HepG2 (cell line): ENCODE measurements at regions not wholly inside any gene's neighbourhood (a gene's known extent, or its start where the extent isn't known, plus 50 kb on each side); places are given as distances from the start of the nearest gene placed in this dataset.

Experiments
- ATAC-seq: fragments of 200-7000 bp; cut with Tn5 transposase; 3 replicates; pipeline ENCODE4 v1.9.1; 2020; ENCODE audit warnings: mild to moderate bottlenecking, moderate library complexity
- BruUV-seq: library from RNA; stranded (reverse); fragments of 400-500 nt; replicated peaks from 2 replicates; lab custom pipeline; 2021; lab: Mats Ljungman, UMichigan
- CTCF ChIA-PET: fragments of 300-600 bp; formaldehyde crosslinking; extraction: SDS; loops from one replicate; lab custom pipeline; 2021; ENCODE audit warnings: low total read pairs, inconsistent platforms, low intra/inter-chr PET ratio; lab: Yijun Ruan, JAX
- POLR2A ChIA-PET: fragments of 350-600 bp; sonication (Branson Sonifier 250); formaldehyde crosslinking; loops from one replicate; lab custom pipeline; 2020; ENCODE audit warnings: antibody characterized with exemption, inconsistent platforms; lab: Yijun Ruan, JAX
- DNase-seq: peaks from one replicate; pipeline ENCODE4 v3.0.0-alpha.2; 2015; ENCODE audit warnings: low spot score
- FAIRE-seq: peaks from 3 replicates; lab custom pipeline; 2011; peaks lifted over from hg19 to GRCh38; lab: Jason Lieb, UNC
- H2AFZ ChIP-seq: one replicate; pipeline ENCODE4 v1.6.1; 2011; ENCODE audit warnings: low read length, inconsistent platforms
- H3K27ac ChIP-seq: fragments of 300-600 bp; 3 replicates; pipeline ENCODE4 v1.8.0; 2011; ENCODE audit warnings: mixed run types, mild to moderate bottlenecking, mixed read lengths, low read length, inconsistent platforms; ENCODE audit not compliant: insufficient read depth; ENCODE audit errors: extremely low read length
- H3K27me3 ChIP-seq, 2 experiments: fragments of 200-600 bp in 1 of 2; 2 replicates in 1 of 2; 3 replicates in 1 of 2; pipeline versions ENCODE4 v1.6.0 to v1.8.0; 2011; ENCODE audit warnings: low read length in 2 of 2, mild to moderate bottlenecking in 2 of 2, moderate library complexity in 2 of 2, inconsistent platforms in 1 of 2; ENCODE audit not compliant: insufficient read depth in 2 of 2, control insufficient read depth in 1 of 2
- H3K36me3 ChIP-seq, 2 experiments: fragments of 200-600 bp in 1 of 2; replicated peaks in 1 of 2; 2 replicates in 1 of 2; 3 replicates in 1 of 2; pipeline versions ENCODE4 v1.5.1 to v1.8.0; 2011; ENCODE audit warnings: low read length in 2 of 2, inconsistent platforms in 1 of 2; ENCODE audit not compliant: insufficient read depth in 2 of 2, control insufficient read depth in 1 of 2
- H3K4me1 ChIP-seq: 2 replicates; pipeline ENCODE4 v1.5.1; 2012; ENCODE audit warnings: low read length, inconsistent platforms; ENCODE audit not compliant: insufficient read depth
- H3K4me2 ChIP-seq: 2 replicates; pipeline ENCODE4 v1.6.0; 2011; ENCODE audit warnings: low read depth, low read length, inconsistent platforms
- H3K4me3 ChIP-seq, 3 experiments: fragments of 200-600 bp in 1 of 3; sonication (generic), shearing (Covaris generic) in 1 of 3; replicated peaks in 1 of 3; 2 replicates each; pipeline ENCODE4 v1.5.1; 2011 to 2016; ENCODE audit warnings: low read length in 3 of 3, inconsistent platforms in 2 of 3, low read depth in 2 of 3, mild to moderate bottlenecking in 2 of 3, control low read depth in 1 of 3, mixed read lengths in 1 of 3; ENCODE audit not compliant: insufficient read depth in 1 of 3
- H3K79me2 ChIP-seq: one replicate; pipeline ENCODE4 v1.6.1; 2011; ENCODE audit warnings: low read length, inconsistent platforms; ENCODE audit not compliant: insufficient read depth
- H3K9ac ChIP-seq: 2 replicates; pipeline ENCODE4 v1.6.0; 2011; ENCODE audit warnings: mild to moderate bottlenecking, low read depth, low read length, inconsistent platforms; ENCODE audit not compliant: insufficient read depth
- H3K9me3 ChIP-seq: 2 replicates; pipeline ENCODE4 v1.5.1; 2012; ENCODE audit warnings: mild to moderate bottlenecking, low read length
- H4K20me1 ChIP-seq: 2 replicates; pipeline ENCODE4 v1.6.0; 2011; ENCODE audit warnings: inconsistent platforms, mild to moderate bottlenecking, low read length, moderate library complexity; ENCODE audit not compliant: insufficient read depth
- ARID2 ChIP-seq: sonication (generic); formaldehyde crosslinking; IDR thresholded peaks from 2 replicates; pipeline ENCODE4 v1.8.1; 2022; ENCODE audit warnings: mild to moderate bottlenecking, missing genetic modification reagents, borderline replicate concordance
- IKZF4 ChIP-seq: sonication (generic); formaldehyde crosslinking; IDR thresholded peaks from 2 replicates; pipeline ENCODE4 v1.5.1; 2020; ENCODE audit warnings: borderline replicate concordance, mild to moderate bottlenecking, low read depth, missing genetic modification reagents; ENCODE audit errors: not compliant biosample characterization
- MIXL1 ChIP-seq: IDR thresholded peaks from 2 replicates; pipeline ENCODE4 v1.6.1; 2016
- POLR2AphosphoS2 ChIP-seq: IDR thresholded peaks from 2 replicates; pipeline ENCODE4 v1.6.1; 2011; ENCODE audit warnings: low read depth, low read length, improper control_type of control experiment
- PRMT3 ChIP-seq: sonication (generic); formaldehyde crosslinking; IDR thresholded peaks from 2 replicates; pipeline ENCODE4 v1.8.1; 2022; ENCODE audit warnings: low read depth, mild to moderate bottlenecking, moderate library complexity, missing genetic modification reagents, borderline replicate concordance
- STAT5B ChIP-seq: sonication (generic); formaldehyde crosslinking; IDR thresholded peaks from 2 replicates; pipeline ENCODE4 v1.4.0; 2020; ENCODE audit warnings: missing genetic modification reagents
- ZFP62 ChIP-seq: sonication (generic); formaldehyde crosslinking; IDR thresholded peaks from 2 replicates; pipeline ENCODE4 v1.4.0; 2020; ENCODE audit warnings: missing genetic modification reagents
- ZNF235 ChIP-seq: sonication (generic); formaldehyde crosslinking; IDR thresholded peaks from 2 replicates; pipeline ENCODE4 v1.8.1; 2023; ENCODE audit warnings: mild to moderate bottlenecking, missing genetic modification reagents, borderline replicate concordance
- WGBS: methylation state at CpG from one replicate; pipeline ENCODE4 v1.1.6; 2017; ENCODE audit warnings: low lambda C conversion rate; 5-methylcytosine and 5-hydroxymethylcytosine counted together
- in situ Hi-C: cut with HindIII; loops from 2 replicates; pipeline ENCODE4 v1.10.0; 2017; ENCODE audit warnings: low pct_unique_long_range_greater_than_20kb; ENCODE audit not compliant: extremely low pct_ligation_motif_present
- intact Hi-C: fragments of 100-400 bp; cut with micrococcal nuclease; formaldehyde crosslinking; loops from one replicate; pipeline ENCODE4 v1.10.0; 2022; ENCODE audit not compliant: unreplicated experiment
- TF ChIP-seq, protein P1 (sequence below): sonication (generic); formaldehyde crosslinking; IDR thresholded peaks from 2 replicates; pipeline ENCODE4 v1.5.0; 2020; ENCODE audit warnings: mild to moderate bottlenecking, missing genetic modification reagents, moderate library complexity
- TF ChIP-seq, protein P2 (sequence below): sonication (generic); formaldehyde crosslinking; IDR thresholded peaks from 2 replicates; pipeline ENCODE4 v1.5.1; 2020; ENCODE audit warnings: missing genetic modification reagents, mild to moderate bottlenecking, borderline replicate concordance

DNA sequence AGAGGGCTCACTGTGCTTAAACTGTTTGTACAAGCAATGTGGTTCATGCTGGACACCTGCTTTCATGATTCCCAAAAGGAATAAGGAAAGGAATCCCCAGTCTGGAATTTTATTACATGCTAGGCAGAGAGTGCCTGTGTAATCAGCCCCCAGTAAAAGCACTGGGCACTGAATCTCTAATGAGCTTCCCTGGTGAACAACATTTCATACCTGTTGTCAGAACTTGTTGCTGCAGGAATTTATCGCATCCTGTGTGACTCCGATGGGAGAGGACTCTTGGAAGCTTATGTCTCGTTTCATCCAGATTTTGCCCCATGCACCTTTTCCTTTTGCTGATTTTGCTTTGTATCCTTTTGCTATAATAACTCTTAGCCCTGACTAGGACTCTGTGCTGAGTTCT lies 190.2 kb upstream of the HMGA2 start:
- ChIA-PET POLR2A (no interaction called here), CTCF (no interaction called here)
- TF ChIP-seq, protein P1, sequence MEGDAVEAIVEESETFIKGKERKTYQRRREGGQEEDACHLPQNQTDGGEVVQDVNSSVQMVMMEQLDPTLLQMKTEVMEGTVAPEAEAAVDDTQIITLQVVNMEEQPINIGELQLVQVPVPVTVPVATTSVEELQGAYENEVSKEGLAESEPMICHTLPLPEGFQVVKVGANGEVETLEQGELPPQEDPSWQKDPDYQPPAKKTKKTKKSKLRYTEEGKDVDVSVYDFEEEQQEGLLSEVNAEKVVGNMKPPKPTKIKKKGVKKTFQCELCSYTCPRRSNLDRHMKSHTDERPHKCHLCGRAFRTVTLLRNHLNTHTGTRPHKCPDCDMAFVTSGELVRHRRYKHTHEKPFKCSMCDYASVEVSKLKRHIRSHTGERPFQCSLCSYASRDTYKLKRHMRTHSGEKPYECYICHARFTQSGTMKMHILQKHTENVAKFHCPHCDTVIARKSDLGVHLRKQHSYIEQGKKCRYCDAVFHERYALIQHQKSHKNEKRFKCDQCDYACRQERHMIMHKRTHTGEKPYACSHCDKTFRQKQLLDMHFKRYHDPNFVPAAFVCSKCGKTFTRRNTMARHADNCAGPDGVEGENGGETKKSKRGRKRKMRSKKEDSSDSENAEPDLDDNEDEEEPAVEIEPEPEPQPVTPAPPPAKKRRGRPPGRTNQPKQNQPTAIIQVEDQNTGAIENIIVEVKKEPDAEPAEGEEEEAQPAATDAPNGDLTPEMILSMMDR: no peak
- TF ChIP-seq POLR2AphosphoS2: no peak
- TF ChIP-seq, protein P2, sequence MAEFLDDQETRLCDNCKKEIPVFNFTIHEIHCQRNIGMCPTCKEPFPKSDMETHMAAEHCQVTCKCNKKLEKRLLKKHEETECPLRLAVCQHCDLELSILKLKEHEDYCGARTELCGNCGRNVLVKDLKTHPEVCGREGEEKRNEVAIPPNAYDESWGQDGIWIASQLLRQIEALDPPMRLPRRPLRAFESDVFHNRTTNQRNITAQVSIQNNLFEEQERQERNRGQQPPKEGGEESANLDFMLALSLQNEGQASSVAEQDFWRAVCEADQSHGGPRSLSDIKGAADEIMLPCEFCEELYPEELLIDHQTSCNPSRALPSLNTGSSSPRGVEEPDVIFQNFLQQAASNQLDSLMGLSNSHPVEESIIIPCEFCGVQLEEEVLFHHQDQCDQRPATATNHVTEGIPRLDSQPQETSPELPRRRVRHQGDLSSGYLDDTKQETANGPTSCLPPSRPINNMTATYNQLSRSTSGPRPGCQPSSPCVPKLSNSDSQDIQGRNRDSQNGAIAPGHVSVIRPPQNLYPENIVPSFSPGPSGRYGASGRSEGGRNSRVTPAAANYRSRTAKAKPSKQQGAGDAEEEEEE (CRISPR knock-in tag): no peak
- TF ChIP-seq ZNF235: no peak
- TF ChIP-seq ZFP62 (CRISPR knock-in tag): no peak
- TF ChIP-seq PRMT3 (CRISPR knock-in tag): no peak
- TF ChIP-seq STAT5B (CRISPR knock-in tag): no peak
- TF ChIP-seq IKZF4: no peak
- TF ChIP-seq ARID2 (CRISPR knock-in tag): no peak
- no peak for TF ChIP-seq MIXL1 (CRISPR knock-in tag)
- Histone ChIP-seq H3K9me3 (no peaks in the 10 kb centered on the region), H2AFZ (no peak overlapping the region), H3K79me2 (no peaks in the 10 kb centered on the region), H3K27me3 (no peaks in the 10 kb centered on the region), H4K20me1 (no peaks in the 10 kb centered on the region), H3K4me2 (no peak overlapping the region), H3K9ac (no peak overlapping the region), H3K27ac (no peak overlapping the region), H3K4me3 (no peak overlapping the region), H3K4me1 (peaks cover 43% of the 10 kb centered on the region), H3K36me3 (no peaks in the 10 kb centered on the region)
- no peak for DNase-seq
- intact Hi-C loops (loop anchor here (2.0 kb wide), 1 partner anchor 41 kb away; no protein-coding TSS in a partner anchor), in situ Hi-C loops (no loop called here)
- no TSS peak for BruUV-seq
- WGBS: 19% methylated on average over 3 of the region's 3 CpGs
- ATAC-seq: no peak
- no peak for FAIRE-seq
